Duodenal mucosa (tissue), 2 donors: ENCODE measurements at regions not wholly inside any gene's neighbourhood (a gene's known extent, or its start where the extent isn't known, plus 50 kb on each side); places are given as distances from the start of the nearest gene placed in this dataset.

Experiments
- H3K27ac ChIP-seq: one replicate; pipeline ENCODE4 v1.7.0; 2013; ENCODE audit warnings: low read depth, low read length
- H3K27me3 ChIP-seq, 2 donors: one replicate each; pipeline ENCODE4 v1.7.0; 2013; ENCODE audit warnings: low read length in 2 of 2, control low read depth in 1 of 2; ENCODE audit not compliant: insufficient read depth in 2 of 2, control insufficient read depth in 1 of 2
- H3K36me3 ChIP-seq, 2 donors: one replicate each; pipeline ENCODE4 v1.7.0; 2013; ENCODE audit warnings: low read length in 2 of 2, control low read depth in 1 of 2; ENCODE audit not compliant: insufficient read depth in 2 of 2, control insufficient read depth in 1 of 2
- H3K4me1 ChIP-seq, 2 donors: one replicate each; pipeline ENCODE4 v1.7.0; 2013; ENCODE audit warnings: low read length in 2 of 2, control low read depth in 1 of 2; ENCODE audit not compliant: insufficient read depth in 2 of 2, control insufficient read depth in 1 of 2
- H3K4me3 ChIP-seq, 2 donors: one replicate each; pipeline ENCODE4 v1.7.0; 2013; ENCODE audit warnings: low read length in 2 of 2, low read depth in 1 of 2
- H3K9ac ChIP-seq, 2 donors: one replicate each; pipeline ENCODE4 v1.7.0; 2013; ENCODE audit warnings: low read length in 2 of 2, low read depth in 1 of 2
- H3K9me3 ChIP-seq, 2 donors: one replicate each; pipeline ENCODE4 v1.7.0; 2013; ENCODE audit warnings: low read length in 2 of 2, control low read depth in 1 of 2; ENCODE audit not compliant: control insufficient read depth in 1 of 2

DNA sequence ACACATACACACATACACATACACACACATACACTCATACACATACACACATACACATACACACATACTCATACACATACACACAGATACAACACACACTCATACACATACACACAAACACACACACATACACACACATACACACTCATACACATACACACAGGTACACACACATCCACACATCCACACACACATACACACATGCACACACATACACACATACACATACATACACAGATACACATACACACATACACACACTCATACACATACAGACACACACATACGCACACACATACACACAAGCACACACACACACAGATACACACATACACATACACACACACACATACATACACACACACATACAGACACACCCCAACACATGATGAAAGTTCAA lies 729.1 kb upstream of the SOX11 start:
- Histone ChIP-seq H3K4me1 (no peaks in the 10 kb centered on the region), H3K9ac (no peak overlapping the region), H3K27me3 (no peaks in the 10 kb centered on the region), H3K27ac (no peak overlapping the region), H3K9me3 (peaks cover 0 to 8% of the 10 kb centered on the region in 2 donors), H3K4me3 (no peak overlapping the region), H3K36me3 (no peaks in the 10 kb centered on the region)

DNA sequence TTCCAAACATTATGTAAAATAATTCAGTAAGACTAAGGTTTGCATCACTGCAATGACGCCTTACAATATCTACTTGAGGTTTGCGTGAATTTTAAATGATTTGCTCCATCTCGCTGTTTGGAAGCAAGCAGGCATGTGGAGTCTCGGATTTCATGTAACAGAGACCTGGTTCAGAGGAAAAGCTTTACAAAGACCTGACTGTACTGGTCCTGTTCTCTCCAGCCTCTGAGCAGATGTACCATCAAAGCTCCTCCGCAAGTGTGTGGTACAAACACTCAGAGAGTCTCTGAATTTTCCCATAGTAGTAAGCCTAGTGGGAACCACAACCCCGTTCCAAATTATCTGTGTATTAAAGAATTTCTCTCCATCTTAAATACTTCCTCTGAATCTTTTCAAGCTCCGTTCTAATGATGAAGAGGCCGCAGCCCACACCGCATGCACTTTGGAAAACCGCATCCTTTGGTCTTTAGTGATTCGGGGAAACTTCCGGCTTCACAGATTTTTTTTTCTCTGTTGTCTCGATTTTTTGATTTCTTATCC lies 728.1 kb upstream of the SOX11 start:
- Histone ChIP-seq H3K27ac (no peak overlapping the region), H3K4me3 (no peak overlapping the region), H3K36me3 (no peaks in the 10 kb centered on the region), H3K27me3 (no peaks in the 10 kb centered on the region), H3K4me1 (no peaks in the 10 kb centered on the region), H3K9me3 (peaks cover 3 to 5% of the 10 kb centered on the region in 2 donors), H3K9ac (no peak overlapping the region)

DNA sequence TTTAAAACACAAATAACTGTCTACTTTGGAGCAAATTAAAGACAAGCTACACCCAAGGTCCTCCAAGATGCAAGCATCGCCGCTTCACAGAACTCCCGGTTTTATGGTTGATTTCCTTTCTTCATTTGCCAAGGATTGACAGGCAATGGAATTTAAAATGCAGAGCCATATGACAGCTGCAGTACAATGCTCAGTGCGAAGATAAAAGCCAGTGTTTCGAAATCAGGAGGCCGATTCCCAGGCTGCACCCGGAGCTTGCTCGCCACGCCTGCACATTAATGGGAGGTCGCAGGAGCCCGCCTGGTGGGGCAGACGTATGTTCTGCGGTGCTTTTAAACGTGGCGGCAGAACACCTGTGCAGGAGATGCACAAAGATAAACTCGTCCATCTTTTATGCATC lies 727.6 kb upstream of the SOX11 start:
- Histone ChIP-seq H3K4me1 (no peaks in the 10 kb centered on the region), H3K9ac (no peak overlapping the region), H3K27me3 (no peaks in the 10 kb centered on the region), H3K9me3 (peaks cover 3 to 5% of the 10 kb centered on the region in 2 donors), H3K27ac (no peak overlapping the region), H3K4me3 (no peak overlapping the region), H3K36me3 (no peaks in the 10 kb centered on the region)

DNA sequence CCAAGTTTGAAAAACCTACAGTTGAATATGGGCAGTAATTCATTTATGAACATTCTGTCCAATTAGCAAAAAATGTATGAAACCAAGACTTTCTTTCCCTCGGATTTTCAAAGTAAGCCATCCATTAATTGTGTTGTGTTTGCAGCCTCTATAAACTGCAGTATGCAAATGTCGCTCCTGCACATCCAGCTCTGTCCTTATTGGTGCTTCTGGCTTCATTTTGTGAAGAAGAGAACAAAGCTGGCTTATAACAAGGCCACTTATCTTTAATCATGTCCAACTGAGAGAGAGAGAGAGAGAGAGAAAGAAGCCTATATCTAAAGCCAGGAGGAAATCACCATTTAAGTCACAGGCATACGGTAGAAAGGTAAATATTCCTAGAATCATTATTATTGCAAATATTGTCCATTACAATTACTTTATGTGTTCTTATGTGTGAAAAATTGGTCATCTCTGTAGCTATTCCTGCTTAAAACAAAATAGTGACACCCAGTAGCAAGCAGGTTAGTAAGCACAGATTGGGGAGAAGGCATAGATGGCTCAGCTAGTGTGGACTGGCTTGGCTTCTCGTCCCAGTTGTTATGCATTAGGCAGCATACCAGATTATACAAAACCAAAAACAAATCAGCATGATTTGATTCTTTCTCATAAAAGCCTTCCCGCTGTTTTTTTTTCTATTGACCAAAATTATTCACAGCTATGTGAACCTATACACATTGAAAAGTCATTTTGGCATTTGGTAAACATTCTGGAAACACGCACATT lies 726.4 kb upstream of the SOX11 start:
- Histone ChIP-seq H3K9me3 (peaks cover 3 to 5% of the 10 kb centered on the region in 2 donors), H3K4me3 (no peak overlapping the region), H3K27me3 (no peaks in the 10 kb centered on the region), H3K36me3 (no peaks in the 10 kb centered on the region), H3K27ac (no peak overlapping the region), H3K4me1 (no peaks in the 10 kb centered on the region), H3K9ac (no peak overlapping the region)

DNA sequence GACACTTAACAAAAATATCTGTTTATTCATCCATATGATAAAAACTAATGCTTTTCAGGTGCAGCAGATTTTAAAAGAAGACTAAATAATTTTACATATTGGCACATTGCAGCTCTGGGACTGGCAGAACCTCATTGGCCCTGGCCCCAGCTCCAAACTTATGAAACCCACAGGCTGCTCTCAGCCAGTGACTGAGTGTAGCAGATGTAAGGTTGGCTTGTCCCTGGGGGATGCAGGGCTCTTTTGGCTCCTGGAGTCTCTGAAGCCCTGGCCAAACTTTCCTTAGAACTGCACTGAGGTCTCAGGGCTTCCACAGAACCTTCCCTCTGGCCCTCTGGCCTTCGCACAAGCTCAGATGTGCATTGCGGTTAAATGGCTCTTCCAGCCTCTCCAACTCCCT lies 725.0 kb upstream of the SOX11 start:
- peaks cover 3 to 5% of the 10 kb centered on the region in 2 donors for H3K9me3 ChIP-seq
- H3K4me3 ChIP-seq, result no peak overlapping the region
- no peaks in the 10 kb centered on the region for H3K36me3 ChIP-seq
- H3K9ac ChIP-seq, result no peak overlapping the region
- no peak overlapping the region for H3K27ac ChIP-seq
- no peaks in the 10 kb centered on the region for H3K27me3 ChIP-seq
- no peaks in the 10 kb centered on the region for H3K4me1 ChIP-seq

DNA sequence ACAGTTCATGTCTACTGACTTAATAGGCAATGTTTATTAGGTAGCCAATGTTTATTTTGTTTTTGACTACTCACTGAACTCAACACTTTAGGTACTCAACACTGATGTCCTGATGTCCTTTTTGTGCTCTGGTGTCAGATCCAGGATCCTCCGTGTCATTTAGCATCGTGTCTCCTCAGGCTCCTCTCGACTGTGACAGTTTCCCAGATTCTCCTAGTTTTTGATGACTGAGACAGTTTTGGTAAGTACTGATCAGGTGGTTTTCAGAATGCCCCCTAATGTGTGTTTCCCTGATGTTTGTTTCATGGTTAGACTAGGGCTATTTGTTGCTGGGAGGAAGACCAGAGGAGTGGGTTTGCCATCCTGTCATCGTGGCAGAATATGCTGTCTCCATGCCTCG lies 719.7 kb upstream of the SOX11 start:
- H3K9me3 ChIP-seq, result peaks cover 17 to 18% of the 10 kb centered on the region in 2 donors
- H3K36me3 ChIP-seq, result no peaks in the 10 kb centered on the region
- H3K27me3 ChIP-seq, result no peaks in the 10 kb centered on the region
- H3K4me3 ChIP-seq, result no peak overlapping the region
- H3K9ac ChIP-seq, result no peak overlapping the region
- no peaks in the 10 kb centered on the region for H3K4me1 ChIP-seq
- H3K27ac ChIP-seq, result no peak overlapping the region

DNA sequence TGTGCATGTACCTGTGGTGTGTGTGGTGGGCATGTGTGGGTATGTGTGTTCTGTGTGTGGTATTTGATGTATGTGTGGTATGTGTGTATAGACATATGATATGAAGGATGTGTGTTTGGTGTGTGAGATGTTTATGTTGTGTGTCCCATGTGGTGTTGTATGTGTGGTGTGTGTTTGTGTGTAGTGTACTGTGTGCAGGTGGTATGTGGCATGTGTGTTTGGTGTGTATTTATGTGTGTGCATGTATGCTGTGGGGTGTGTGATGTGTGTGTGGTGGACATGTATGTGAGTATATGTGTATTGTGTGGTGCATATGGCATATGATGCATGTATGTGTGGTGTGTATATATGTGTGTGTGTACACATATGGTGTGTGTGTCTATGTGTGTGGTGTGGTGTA lies 718.8 kb upstream of the SOX11 start:
- Histone ChIP-seq H3K4me3 (no peak overlapping the region), H3K9ac (no peak overlapping the region), H3K9me3 (peaks cover 16 to 17% of the 10 kb centered on the region in 2 donors), H3K27me3 (no peaks in the 10 kb centered on the region), H3K27ac (no peak overlapping the region), H3K4me1 (no peaks in the 10 kb centered on the region), H3K36me3 (no peaks in the 10 kb centered on the region)

DNA sequence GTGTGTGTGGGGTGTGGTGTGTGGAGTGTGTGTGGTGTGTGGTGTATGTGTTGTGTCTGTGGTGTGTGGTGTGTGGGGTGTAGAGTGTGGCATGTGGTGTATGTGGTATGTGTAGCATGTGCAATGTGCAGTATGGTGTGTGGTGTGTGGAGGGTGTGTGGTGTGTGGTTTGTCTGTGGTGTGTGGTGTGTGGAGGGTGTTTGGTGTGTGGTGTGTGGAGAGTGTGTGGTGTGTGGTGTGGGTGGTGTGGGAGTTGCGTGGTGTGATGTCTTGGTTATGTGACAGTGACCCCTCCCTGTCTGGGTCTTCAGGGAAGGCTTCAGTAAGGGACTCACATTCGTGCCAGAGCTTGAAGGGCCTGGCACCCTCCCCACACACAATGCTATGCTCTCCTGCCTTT lies 718.2 kb upstream of the SOX11 start:
- Histone ChIP-seq H3K27ac (no peak overlapping the region), H3K36me3 (no peaks in the 10 kb centered on the region), H3K4me3 (no peak overlapping the region), H3K27me3 (no peaks in the 10 kb centered on the region), H3K9ac (no peak overlapping the region), H3K4me1 (no peaks in the 10 kb centered on the region), H3K9me3 (peaks cover 15 to 16% of the 10 kb centered on the region in 2 donors)

DNA sequence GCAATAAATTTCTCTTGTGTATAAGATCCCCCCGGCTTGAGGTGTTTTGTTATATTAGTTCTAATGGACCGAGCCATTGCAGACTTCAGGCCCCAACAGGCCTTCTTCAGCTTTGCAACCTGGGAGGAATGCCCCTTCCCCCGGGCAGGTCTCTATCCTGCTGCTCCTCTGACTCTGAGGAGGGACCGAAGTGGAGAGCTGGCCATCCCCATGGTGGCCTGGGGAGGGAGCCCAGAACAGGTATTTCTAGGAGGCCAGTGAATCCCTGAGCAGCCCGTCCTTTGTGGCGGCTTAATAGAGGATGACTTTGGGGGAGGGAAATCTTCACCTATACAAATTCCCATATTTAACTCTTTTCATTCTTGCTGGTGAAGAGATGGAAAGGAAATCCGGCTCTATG lies 715.8 kb upstream of the SOX11 start:
- H3K27me3 ChIP-seq, result no peaks in the 10 kb centered on the region
- no peaks in the 10 kb centered on the region for H3K4me1 ChIP-seq
- no peak overlapping the region for H3K27ac ChIP-seq
- H3K9me3 ChIP-seq, result peaks cover 19 to 29% of the 10 kb centered on the region in 2 donors
- H3K36me3 ChIP-seq, result no peaks in the 10 kb centered on the region
- H3K9ac ChIP-seq, result no peak overlapping the region
- H3K4me3 ChIP-seq, result no peak overlapping the region

DNA sequence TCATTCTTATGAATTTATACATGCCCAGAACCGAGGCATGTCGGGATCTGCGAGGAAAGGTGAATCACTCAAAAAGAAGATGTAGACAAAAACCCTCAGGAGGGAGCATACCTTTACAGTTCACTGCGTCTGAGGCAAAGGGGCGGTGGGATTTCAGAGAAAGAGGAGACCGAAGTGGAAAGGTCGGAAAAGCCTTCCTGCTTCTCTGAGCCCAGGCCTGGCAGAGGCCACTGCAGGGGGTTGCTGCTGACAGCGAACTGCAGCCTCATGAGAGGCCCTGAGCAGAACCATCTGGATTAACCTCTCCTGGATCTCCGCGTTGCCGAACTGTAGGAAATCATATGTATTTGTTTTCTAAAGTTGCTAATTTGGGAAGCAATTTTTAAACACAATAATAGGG lies 713.1 kb upstream of the SOX11 start:
- Histone ChIP-seq H3K4me1 (no peaks in the 10 kb centered on the region), H3K36me3 (no peaks in the 10 kb centered on the region), H3K9me3 (peaks cover 11 to 21% of the 10 kb centered on the region in 2 donors), H3K27me3 (no peaks in the 10 kb centered on the region), H3K9ac (no peak overlapping the region), H3K4me3 (no peak overlapping the region), H3K27ac (no peak overlapping the region)
